GM21529 (cell line): ENCODE measurements at regions not wholly inside any gene's neighbourhood (a gene's known extent, or its start where the extent isn't known, plus 50 kb on each side); places are given as distances from the start of the nearest gene placed in this dataset.

Experiments
- ATAC-seq: cut with Tn5 transposase; IDR thresholded peaks from one replicate; pipeline ENCODE4 v1.9.1; 2021; ENCODE audit not compliant: unreplicated experiment

DNA sequence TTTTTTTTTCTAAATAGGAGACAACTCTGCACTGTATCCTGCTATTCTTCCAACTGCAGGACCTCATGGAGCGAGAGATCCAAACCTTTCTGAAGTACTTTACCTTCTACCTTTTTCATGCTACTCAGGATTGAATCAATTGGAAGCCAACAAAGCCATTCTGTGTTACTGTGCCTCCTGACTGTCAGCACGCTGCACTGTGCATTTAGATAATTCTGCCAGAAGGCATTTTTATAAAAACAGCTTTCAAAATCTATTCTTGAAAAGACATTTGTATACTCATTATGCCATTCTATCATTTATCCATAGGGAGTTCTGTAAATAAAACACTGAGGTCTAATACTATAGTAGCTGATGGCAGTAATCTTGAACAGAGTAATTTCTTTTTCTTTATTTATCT, 142.8 kb downstream of the SLIT2 start:
- no peak for ATAC-seq

GRCh38 chr4:20395160-20395773, 143.6 kb downstream of the SLIT2 start:
- ATAC-seq, result peak; percentile 82

GRCh38 chr4:20403290-20403689, 151.6 kb downstream of the SLIT2 start:
- ATAC-seq, result peak; percentile 73

- ATAC-seq, result no peak
These were observed 152.1 kb downstream of the SLIT2 start for GRCh38 chr4:20403846-20404245.

GRCh38 chr4:20408611-20409010, 156.9 kb downstream of the SLIT2 start:
- ATAC-seq, result no peak

GRCh38 chr4:20412072-20412471, 160.4 kb downstream of the SLIT2 start:
- no peak for ATAC-seq

- no peak for ATAC-seq
These were observed 165.1 kb downstream of the SLIT2 start for GRCh38 chr4:20416800-20417199.

GRCh38 chr4:20418861-20419451, 167.3 kb downstream of the SLIT2 start:
- ATAC-seq, result peak; percentile 98

DNA sequence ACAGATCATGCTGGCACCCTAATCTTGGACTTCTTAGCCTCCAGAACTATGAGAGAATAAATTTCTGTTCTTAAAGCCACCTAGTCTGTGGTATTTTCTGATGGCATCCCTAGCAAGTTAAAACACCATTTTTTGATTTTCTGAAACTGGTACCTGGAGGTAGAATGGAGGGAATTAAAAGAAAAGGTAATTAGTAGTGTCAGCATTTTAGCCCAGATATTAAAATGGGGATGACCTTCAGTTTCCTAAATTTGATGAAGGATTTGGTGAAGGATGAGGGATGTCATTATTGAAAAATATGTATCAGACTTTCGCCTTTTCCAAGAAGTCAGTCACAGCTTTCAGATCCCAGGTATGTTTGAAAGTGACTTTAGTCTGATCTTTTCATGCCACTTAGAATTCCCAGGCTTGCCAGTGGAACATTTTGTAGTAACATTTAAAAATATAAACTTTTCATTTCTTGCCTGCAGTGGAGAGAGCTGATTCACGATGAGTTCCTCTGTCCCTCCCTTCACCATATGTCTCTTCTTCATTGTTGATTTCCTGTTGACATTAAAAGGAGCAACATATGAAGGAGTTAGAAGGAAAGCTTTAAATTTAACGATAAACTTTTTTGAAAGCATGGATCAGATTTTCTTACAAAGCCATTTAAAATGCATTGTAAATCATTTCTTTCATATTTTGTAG, 169.4 kb downstream of the SLIT2 start:
- ATAC-seq, result no peak

DNA sequence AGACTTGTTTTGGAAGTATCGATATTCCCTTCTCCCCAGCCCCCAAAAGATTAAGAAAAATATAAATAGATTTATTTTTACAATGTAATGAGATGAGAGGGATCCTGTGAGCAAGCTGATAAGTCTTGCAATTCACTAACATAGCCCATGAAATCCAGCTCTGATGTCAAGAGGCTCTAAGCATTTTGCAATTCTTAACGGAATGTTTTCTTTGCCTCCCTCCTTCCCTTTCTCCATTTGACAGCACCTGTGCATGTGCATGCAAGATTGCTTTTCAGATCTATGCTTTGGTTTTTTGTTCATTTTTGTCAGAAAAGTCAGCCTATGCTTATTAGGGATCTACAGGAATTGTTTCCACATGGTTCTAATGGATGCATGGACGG, 169.9 kb downstream of the SLIT2 start:
- no peak for ATAC-seq

DNA sequence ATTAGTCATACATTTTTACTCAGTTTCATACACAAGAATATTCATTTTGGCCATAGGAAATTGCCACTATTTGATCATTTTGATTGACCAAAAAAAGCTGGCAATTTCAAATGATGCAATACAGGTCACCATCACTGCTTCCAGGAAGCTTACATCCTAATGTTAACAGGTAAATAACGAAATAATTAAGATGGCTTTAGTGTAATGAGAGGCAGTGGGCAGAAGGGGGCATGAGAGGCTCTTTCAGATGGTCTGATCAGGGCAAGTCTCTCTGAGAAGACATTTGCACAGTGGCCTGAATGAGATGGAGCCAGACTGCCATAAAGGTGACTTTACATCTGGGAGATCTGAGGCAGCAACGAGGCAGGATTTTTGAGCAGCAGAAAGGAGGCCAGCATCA, 170.7 kb downstream of the SLIT2 start:
- ATAC-seq, result peak; percentile 62

DNA sequence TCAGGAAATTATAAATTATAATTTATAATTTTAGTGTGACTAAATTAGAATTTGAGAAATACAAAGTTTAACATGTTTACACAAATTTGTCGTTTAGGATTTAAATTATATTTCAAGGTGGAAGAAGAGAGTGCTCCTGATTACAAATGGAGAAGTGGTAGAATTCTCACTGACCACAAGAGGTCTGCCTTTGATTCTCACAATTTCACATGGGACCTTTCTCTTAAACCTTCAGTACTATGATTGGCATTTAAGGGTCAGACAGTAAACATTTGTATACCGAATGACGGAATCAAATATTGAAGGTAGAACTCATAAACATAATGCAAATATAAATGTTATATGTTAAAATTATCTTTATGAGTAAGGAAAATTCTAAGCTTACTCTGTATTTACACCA, 171.7 kb downstream of the SLIT2 start:
- ATAC-seq, result no peak

- no peak for ATAC-seq
These were observed 174.3 kb downstream of the SLIT2 start for GRCh38 chr4:20426028-20426427.

DNA sequence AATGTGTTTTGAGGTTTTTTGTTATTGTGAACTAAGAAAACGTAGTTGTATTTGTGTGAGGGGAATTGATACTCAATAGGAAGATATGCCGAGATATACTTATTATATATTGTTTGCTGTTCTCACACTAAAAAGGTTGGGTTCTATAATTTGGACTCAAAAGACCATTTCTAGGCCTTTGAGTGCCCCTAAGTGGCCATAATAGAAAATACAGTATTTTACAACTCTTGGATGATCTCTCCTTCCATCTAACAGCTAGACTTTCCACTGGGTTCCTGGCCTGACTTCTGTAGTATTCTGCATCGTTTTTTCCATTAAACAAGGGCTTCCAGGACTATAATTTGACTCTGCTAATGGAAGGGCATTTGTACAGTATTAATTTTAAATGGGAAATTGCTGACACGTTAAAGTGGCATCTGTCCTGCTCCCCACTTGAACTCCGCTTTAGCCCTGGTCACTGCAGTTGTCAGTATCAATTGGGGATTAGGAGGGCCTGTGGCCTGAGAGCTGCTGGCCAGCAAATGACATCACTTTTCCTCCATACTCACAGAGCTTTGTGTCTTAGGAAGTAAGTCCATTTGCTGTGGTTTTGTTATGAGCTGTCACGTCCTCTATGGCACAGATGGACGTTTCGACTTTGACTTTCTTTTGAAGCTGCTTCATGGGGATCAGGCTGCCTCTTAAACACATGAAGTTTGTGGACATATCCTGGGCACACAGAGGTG, 176.9 kb downstream of the SLIT2 start:
- peak; percentile 71 for ATAC-seq

DNA sequence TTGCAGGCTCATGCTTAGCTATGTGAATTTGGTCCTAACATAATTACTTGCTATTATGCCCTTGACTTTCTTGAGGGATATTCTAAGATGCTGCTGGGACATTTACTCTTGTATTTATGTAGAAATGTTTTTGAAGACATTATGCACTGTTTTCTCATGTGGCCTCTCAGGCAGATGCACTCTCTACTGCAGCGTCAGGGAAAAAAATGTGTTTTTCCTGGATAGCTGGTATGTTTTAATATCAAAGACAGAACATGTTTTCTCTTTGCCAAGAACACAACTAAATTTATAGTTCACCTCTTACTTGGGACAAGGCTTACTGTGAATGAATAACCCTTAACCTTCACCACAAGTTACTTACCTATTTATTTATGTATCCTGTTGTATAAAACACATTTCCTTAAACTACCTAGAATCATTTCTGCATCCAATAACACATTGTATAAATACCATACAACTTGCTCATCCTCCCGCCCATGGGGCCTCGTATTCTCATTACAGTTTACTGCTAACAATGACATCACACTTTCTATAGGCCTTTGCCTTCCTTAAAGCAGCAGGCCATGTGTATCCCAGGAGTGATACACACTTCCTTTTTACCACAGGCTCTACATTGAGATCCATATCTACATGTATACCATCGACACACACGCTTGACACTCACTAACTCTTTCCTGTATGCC, 178.7 kb downstream of the SLIT2 start:
- no peak for ATAC-seq

DNA sequence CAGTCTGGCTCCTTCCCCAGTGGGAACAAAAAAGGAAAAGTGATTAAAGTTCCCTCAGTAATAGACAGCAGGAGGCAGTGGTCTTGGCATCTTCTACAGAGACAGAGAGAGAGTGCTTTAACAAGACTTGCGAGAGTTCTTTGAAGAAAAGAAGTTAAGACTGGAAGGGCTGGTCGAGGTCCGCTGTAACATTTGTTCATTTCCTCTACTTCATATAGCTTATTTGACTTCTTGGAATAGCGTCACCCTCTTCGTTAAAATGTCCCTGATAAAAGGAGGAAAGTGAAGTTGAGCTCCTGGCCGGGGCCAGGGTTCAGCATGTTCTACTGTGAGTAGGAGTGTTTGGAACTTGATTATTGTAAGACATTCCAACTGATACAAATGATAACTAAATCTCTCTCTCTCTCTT, 179.8 kb downstream of the SLIT2 start:
- ATAC-seq, result no peak

DNA sequence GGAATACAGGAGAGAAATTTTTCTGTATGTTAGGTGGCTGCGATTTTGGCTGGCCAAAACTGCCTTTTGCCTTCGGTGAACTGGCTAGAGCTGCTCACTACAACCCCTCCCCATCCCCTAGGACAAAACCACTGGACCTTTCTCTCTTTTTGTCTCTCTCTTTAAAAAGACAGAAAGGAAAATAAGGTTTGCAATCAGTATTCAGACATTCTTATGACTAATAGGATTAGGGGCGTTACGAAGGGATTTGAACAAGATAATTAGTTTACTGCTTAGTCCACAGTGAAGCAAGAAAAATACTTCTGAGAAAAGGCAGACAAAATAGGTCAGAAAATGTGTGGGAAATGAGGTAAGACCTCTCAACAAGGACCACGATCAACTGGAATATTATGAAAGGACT, 180.4 kb downstream of the SLIT2 start:
- no peak for ATAC-seq

GRCh38 chr4:20433097-20433705, 181.5 kb downstream of the SLIT2 start:
- no peak for ATAC-seq

- ATAC-seq, result no peak
These were observed 188.5 kb downstream of the SLIT2 start for GRCh38 chr4:20440170-20440569.

DNA sequence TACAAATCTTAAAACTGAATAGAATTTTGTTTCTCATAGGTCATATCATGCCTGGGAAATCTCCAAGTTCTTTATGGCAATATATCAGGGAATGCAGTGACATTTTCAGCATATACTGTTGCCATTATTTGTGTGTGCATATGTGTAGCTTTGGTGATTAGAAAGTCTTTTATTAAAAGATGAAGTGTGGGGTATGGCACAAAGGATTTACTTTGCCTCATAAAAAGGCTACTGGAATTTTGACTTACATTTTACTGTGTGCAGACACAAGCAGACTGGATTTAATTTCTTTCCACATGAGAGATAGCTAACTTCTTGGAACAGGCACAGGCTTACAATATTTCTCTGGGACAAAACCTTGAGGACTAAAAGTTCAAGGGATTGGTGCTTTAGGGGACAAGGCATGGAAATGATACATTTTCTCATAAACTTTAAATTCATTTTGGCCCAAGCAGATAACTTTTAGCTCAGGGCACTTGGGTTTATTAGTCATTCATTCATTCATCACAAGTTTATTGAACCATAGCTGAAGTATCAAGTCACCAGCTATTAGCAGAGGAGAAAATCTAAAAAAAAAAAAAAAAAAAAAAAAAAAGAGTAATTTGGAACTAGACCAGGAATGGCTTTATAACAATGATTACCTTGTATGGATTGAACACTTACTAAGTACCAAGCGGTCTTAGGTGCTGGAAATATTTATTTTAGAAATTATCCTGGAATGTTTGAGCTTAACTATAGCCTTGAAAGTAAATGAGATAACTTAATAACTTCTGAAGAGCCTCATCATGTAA, 191.5 kb downstream of the SLIT2 start:
- ATAC-seq, result no peak
